WERI-Rb-1 (cell line): ENCODE measurements at regions not wholly inside any gene's neighbourhood (a gene's known extent, or its start where the extent isn't known, plus 50 kb on each side); places are given as distances from the start of the nearest gene placed in this dataset.

Experiments
- DNase-seq: peaks from one replicate; pipeline ENCODE4 v3.0.0-alpha.2; 2020
- H3K27ac ChIP-seq: fragments of 250-450 bp; sonication (Bioruptor Pico); 2 replicates; pipeline ENCODE4 v1.5.1; 2020; ENCODE audit warnings: mild to moderate bottlenecking, moderate library complexity
- H3K27me3 ChIP-seq: fragments of 250-450 bp; sonication (Bioruptor Pico); 2 replicates; pipeline ENCODE4 v1.5.1; 2021; ENCODE audit warnings: mild to moderate bottlenecking, low read depth, moderate library complexity; ENCODE audit not compliant: insufficient read depth, severe bottlenecking
- H3K36me3 ChIP-seq: fragments of 250-450 bp; sonication (Bioruptor Pico); 2 replicates; pipeline ENCODE4 v1.5.1; 2020; ENCODE audit warnings: mild to moderate bottlenecking, moderate library complexity
- H3K4me3 ChIP-seq: 2 replicates; pipeline ENCODE4 v1.5.1; 2011; ENCODE audit warnings: low read depth, mild to moderate bottlenecking, control low read depth, low read length
- H3K9me3 ChIP-seq: fragments of 250-450 bp; sonication (Bioruptor Pico); 2 replicates; pipeline ENCODE4 v1.5.1; 2021; ENCODE audit warnings: mild to moderate bottlenecking, moderate library complexity; ENCODE audit not compliant: severe bottlenecking
- TF ChIP-seq, protein P1 (sequence below): IDR thresholded peaks from 2 replicates; pipeline ENCODE4 v1.5.1; 2011; ENCODE audit warnings: low read depth, mild to moderate bottlenecking, control low read depth, inconsistent platforms, low read length

DNA sequence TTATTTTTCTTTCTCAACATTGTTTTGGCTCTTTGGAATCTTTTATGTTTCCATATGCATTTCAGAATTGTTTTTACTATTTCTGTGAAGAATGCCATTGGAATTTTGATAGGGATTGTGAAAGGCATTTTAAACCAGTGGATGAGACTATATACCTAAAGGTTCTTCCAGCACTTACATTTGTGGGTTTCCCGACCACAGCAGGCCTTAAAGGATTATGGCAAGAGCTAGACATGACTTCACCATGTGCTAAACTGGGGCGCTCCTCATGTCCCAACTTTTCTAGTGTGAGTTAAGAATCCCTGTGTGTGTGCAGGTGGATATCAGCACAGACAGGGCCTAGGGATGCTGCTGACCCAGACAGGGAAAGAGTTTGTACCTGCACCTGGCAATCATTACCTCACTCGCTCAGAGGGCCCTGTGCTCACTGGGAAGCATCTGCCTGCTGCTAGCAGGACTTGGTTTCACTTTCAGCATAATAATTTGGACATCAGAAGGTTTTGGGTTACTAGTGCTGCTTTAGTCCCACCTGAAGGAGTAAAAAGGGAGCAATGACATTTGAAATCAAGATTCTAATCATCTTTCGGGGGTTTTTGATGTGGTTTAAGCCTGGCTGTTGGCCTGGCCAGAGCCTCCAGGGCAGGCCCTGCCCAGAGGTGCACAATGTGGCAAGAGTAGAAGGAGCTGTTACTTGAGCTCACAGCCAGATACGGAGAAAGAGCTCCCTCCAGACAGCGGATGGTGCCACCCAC is 137.1 kb downstream of the CDC5L start:
- Histone ChIP-seq H3K4me3 (no peak overlapping the region), H3K36me3 (no peaks in the 10 kb centered on the region), H3K27ac (no peak overlapping the region), H3K27me3 (no peaks in the 10 kb centered on the region), H3K9me3 (peaks cover 8% of the 10 kb centered on the region)
- TF ChIP-seq, protein P1, sequence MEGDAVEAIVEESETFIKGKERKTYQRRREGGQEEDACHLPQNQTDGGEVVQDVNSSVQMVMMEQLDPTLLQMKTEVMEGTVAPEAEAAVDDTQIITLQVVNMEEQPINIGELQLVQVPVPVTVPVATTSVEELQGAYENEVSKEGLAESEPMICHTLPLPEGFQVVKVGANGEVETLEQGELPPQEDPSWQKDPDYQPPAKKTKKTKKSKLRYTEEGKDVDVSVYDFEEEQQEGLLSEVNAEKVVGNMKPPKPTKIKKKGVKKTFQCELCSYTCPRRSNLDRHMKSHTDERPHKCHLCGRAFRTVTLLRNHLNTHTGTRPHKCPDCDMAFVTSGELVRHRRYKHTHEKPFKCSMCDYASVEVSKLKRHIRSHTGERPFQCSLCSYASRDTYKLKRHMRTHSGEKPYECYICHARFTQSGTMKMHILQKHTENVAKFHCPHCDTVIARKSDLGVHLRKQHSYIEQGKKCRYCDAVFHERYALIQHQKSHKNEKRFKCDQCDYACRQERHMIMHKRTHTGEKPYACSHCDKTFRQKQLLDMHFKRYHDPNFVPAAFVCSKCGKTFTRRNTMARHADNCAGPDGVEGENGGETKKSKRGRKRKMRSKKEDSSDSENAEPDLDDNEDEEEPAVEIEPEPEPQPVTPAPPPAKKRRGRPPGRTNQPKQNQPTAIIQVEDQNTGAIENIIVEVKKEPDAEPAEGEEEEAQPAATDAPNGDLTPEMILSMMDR, result no peak
- DNase-seq, result no peak

DNA sequence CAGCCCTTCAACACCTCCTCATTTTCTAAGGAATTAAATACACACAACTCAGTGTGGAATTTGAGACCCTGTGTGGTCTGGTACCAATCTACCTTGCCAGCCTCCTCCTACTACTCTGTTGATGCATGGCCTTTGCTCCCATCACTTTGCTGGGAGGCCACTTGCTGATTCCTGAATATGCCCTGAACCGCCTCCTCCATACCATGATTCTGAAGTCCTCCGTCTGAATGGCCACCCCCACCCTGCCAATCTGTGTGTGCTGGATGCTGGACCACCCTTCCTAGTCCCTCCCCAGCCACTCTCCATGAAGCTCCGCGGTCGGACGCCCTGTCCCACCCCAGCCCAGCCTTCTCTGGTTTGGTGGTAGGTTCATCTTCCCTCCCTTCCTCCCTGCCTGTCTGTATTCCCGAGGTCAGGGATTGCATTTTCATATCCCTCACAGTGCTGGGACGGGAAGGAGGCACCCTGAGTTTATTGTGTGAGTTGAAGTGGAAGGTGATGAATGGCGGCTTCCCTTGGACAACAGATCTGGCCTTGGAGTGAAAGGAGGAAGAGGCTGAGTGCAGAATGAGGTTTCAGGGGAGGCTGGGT is 138.3 kb downstream of the CDC5L start:
- Histone ChIP-seq H3K9me3 (peaks cover 8% of the 10 kb centered on the region), H3K27me3 (no peaks in the 10 kb centered on the region), H3K4me3 (no peak overlapping the region), H3K36me3 (no peaks in the 10 kb centered on the region), H3K27ac (no peak overlapping the region)
- no peak for DNase-seq
- TF ChIP-seq, protein P1, result no peak

DNA sequence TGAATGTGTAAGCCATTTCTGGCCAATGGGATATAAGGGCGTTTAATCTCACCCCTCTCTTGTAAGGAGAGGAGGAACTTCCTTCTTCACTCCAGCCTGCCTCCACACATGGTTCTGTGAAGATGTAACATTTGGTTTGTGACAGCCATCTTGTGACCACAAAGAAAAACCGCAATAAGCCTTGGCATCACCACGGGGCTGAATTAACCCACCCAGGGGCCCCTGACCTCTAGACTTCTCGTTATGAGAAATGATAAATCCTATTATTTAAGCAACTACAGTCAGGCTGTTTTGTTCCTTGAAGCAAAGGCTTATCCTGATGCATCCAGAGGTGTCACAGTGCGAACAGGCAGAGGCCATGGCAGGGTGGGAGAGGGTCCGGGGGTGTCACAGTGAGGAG is 139.7 kb downstream of the CDC5L start:
- TF ChIP-seq, protein P1, result no peak
- Histone ChIP-seq H3K9me3 (peaks cover 8% of the 10 kb centered on the region), H3K36me3 (no peaks in the 10 kb centered on the region), H3K4me3 (no peak overlapping the region), H3K27ac (no peak overlapping the region), H3K27me3 (no peaks in the 10 kb centered on the region)
- DNase-seq, result no peak

DNA sequence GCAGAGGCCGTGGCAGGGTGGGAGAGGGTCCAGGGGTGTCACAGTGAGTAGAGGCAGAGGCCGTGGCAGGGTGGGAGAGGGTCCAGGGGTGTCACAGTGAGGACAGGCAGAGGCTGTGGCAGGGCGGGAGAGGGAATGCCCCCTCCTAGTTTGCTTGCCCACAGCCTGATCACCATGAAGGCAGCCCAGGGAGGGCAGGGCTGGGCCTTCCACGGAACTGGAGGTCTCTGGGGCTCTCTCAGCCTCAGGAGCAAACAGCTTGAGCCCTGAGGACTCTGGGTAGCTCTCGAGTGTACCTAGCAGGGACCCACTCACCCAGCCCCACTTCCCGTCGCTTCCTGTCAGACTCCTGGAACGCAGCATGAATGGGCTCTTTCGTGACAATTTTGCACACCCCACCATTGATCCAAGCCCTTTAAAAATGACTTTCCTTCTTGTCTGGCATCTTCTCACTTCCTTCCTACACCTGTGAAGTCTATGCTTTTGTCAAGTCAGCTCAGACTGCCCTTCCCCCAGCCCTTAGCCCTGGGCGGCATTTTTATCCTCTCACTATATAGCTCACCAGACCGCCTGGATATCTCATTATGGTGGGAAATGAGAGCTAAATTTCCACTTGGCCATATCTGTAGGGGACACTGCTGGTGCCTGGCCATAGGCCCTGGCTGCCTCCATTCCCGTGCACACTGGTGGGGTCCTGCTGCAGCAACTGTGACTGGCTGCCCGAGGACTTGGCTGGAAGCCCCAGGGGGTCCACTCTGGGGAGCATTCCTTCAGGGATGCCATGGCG is 140.3 kb downstream of the CDC5L start:
- no peak overlapping the region for H3K27ac ChIP-seq
- no peaks in the 10 kb centered on the region for H3K27me3 ChIP-seq
- TF ChIP-seq, protein P1, result no peak
- no peak for DNase-seq
- H3K9me3 ChIP-seq, result peaks cover 8% of the 10 kb centered on the region
- H3K36me3 ChIP-seq, result no peaks in the 10 kb centered on the region
- H3K4me3 ChIP-seq, result no peak overlapping the region

DNA sequence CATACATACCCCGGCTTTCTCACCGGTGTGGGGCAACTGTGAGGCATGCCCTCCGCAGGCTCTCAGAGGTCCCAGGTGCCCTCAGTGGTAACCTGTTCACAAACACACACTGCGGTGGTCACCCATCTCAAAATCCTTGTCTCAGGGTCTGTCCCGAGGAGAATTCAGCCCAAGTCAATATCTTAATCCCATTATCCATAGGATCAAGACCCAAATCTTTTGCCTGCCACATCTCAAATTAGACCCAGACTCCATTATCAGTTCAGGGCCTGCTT is 140.8 kb downstream of the CDC5L start:
- Histone ChIP-seq H3K27ac (no peak overlapping the region), H3K4me3 (no peak overlapping the region), H3K27me3 (no peaks in the 10 kb centered on the region), H3K36me3 (no peaks in the 10 kb centered on the region), H3K9me3 (peaks cover 7% of the 10 kb centered on the region)
- no peak for DNase-seq
- TF ChIP-seq, protein P1, result no peak
